ENCODE measurements at regions not wholly inside any gene's neighbourhood (a gene's known extent, or its start where the extent isn't known, plus 50 kb on each side); places are given as distances from the start of the nearest gene placed in this dataset.
"Not testable (repeated sequence)": the region's sequence is repeated elsewhere in the genome, so short reads cannot be mapped to it uniquely, and the experiment has no call there.

DNA sequence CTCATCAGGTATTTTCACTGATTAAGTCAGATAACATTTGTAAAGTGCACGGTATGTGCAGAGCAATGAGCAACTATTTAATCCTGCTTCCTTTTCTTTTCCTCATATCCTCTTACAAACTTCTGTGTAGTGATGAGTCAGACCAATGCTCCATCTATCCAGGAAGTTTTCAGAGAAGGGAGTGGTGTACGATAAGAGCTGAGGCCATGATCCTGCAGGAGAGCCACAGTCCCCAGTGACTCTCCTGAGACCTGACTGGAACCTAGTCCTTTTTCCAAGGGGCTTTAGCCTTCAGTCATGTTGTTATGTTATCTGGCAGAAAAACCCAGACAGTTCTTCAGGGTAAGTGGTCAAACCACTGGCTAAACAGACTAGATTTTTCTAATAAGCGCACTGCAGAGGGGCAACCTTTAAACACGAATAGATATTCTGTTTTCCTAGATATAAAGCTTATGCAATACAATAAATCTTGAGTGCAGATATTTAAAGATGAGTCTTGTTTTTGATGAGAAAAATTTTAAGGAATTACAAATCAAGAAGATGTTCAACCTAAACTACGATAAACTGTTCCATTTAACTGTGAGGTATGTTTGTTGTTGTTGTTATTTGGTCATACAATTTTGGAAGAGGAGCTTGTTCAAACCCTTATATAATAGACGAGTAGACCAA is 110.5 kb upstream of the RAP2B start:
- Mint-ChIP-seq H3K36me3 (no peaks in the 10 kb centered on the region), H3K9me3 (no peaks in the 10 kb centered on the region), H3K27ac (peak overlapping the region in 1 of 6 donors; percentile 40), H3K4me1 (peaks cover 0 to 3% (median 0%) of the 10 kb centered on the region in 3 donors), H3K4me3 (no peak overlapping the region), H3K27me3 (no peaks in the 10 kb centered on the region)
- DNase-seq (no peak), ATAC-seq (ENCODE audit: low read depth in 2 of 2) (no peak)

- H3K27ac Mint-ChIP-seq, result no peak overlapping the region
- peaks cover 0 to 3% (median 0%) of the 10 kb centered on the region in 3 donors for H3K4me1 Mint-ChIP-seq
- H3K4me3 Mint-ChIP-seq, result no peak overlapping the region
- no peak for ATAC-seq (ENCODE audit: low read depth in 2 of 2)
- no peaks in the 10 kb centered on the region for H3K36me3 Mint-ChIP-seq
- DNase-seq, result no peak
- no peaks in the 10 kb centered on the region for H3K27me3 Mint-ChIP-seq
- no peaks in the 10 kb centered on the region for H3K9me3 Mint-ChIP-seq
These were observed 109.9 kb upstream of the RAP2B start for GRCh38 chr3:153052096-153052460.

- Mint-ChIP-seq H3K36me3 (no peaks in the 10 kb centered on the region), H3K27me3 (no peaks in the 10 kb centered on the region), H3K4me3 (no peak overlapping the region), H3K4me1 (peaks cover 0 to 3% (median 0%) of the 10 kb centered on the region in 3 donors), H3K27ac (no peak overlapping the region), H3K9me3 (no peaks in the 10 kb centered on the region)
- ATAC-seq (ENCODE audit: low read depth in 2 of 2), result no peak
- no peak for DNase-seq
These were observed 106.8 kb upstream of the RAP2B start for GRCh38 chr3:153055217-153055616.

GRCh38 chr3:153055779-153056178 is 106.2 kb upstream of the RAP2B start:
- Mint-ChIP-seq H3K27ac (no peak overlapping the region), H3K9me3 (no peaks in the 10 kb centered on the region), H3K27me3 (no peaks in the 10 kb centered on the region), H3K4me3 (no peak overlapping the region), H3K36me3 (no peaks in the 10 kb centered on the region), H3K4me1 (peaks cover 0 to 3% (median 0%) of the 10 kb centered on the region in 3 donors)
- ATAC-seq (ENCODE audit: low read depth in 2 of 2), result no peak
- DNase-seq, result no peak

DNA sequence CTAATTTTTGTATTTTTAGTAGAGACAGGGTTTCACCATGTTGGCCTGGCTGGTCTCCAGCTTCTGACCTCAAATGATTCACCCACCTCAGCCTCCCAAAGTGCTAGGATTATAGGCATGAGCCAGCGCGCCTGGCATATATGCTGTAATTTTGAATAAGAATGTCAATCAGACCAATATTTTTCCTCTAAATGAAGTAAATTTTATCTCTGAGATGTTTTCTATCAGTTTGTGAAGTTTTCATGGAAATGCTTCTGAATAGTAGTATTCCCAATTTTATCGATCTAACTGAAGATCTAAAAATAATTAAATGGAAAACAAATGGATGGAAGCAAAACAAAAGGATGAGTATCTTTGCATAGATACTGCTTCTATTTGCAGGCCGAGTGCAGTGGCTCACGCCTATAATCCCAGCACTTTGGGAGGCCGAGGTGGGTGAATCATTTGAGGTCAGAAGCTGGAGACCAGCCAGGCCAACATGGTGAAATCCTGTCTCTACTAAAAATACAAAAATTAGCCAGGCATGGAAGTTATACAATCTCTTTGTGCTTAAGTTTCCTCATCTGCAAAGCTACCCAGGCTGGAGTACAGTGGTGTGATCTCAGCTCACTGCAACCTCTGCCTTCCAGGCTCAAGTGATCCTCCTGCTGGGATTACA is 103.9 kb upstream of the RAP2B start:
- not testable (repeated sequence) for DNase-seq; H3K4me3 Mint-ChIP-seq; H3K36me3 Mint-ChIP-seq; H3K9me3 Mint-ChIP-seq; H3K27me3 Mint-ChIP-seq; H3K4me1 Mint-ChIP-seq; ATAC-seq (ENCODE audit: low read depth in 2 of 2)
- peak overlapping the region in 1 of 6 donors; percentile 34 for H3K27ac Mint-ChIP-seq

DNA sequence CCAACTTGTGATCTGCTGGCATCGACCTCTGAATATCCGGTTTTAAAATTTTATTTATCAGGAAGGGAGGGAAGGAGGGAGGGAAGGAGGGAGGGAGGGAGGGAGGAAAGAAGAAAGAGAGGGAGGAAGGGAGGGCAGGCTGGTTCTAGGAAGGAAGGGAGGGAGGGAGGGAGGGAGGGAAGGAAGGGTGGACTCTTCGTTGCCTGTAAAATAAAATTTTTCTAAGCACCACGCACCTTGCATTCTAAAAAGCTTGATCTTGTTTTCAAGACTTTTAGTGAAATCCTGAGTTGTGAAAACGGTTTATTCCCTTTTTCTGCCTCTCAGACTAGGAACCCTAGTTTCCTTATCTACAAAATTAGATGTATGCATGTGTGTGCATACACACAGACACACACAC is 101.7 kb upstream of the RAP2B start:
- H3K4me1 Mint-ChIP-seq, result peaks cover 0 to 3% (median 0%) of the 10 kb centered on the region in 3 donors
- no peak overlapping the region for H3K4me3 Mint-ChIP-seq
- H3K36me3 Mint-ChIP-seq, result no peaks in the 10 kb centered on the region
- H3K9me3 Mint-ChIP-seq, result peaks cover 0 to 1% (median 0%) of the 10 kb centered on the region in 7 donors
- no peak overlapping the region for H3K27ac Mint-ChIP-seq
- DNase-seq (no peak), ATAC-seq (ENCODE audit: low read depth in 2 of 2) (no peak)
- no peaks in the 10 kb centered on the region for H3K27me3 Mint-ChIP-seq

- no peak overlapping the region for H3K27ac Mint-ChIP-seq
- H3K4me1 Mint-ChIP-seq, result no peaks in the 10 kb centered on the region
- DNase-seq, result no peak
- H3K4me3 Mint-ChIP-seq, result no peak overlapping the region
- H3K9me3 Mint-ChIP-seq, result peaks cover 0 to 1% (median 0%) of the 10 kb centered on the region in 7 donors
- ATAC-seq (ENCODE audit: low read depth in 2 of 2), result no peak
- peaks cover 0 to 4% (median 3%) of the 10 kb centered on the region in 3 donors for H3K27me3 Mint-ChIP-seq
- H3K36me3 Mint-ChIP-seq, result no peaks in the 10 kb centered on the region
These were observed 100.0 kb upstream of the RAP2B start for GRCh38 chr3:153061938-153062528.

DNA sequence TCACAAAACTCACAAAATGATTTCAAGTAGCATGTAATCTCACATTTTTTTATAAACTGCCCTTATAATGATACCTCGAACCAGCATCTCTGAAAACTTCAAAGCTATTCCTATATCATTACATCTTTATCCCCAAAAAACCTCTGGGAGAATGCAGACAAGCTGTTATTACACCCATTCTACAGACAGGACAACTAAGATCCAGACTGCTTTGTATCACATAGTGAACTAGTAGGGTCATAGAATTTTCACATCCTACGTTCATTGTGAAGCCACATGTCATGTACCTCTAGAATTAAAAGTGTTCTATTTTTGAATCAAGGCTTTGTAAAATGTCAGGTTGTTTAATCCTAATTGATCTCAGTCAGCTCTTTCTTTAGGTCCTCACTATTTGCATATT is 98.7 kb upstream of the RAP2B start:
- Mint-ChIP-seq H3K9me3 (peaks cover 0 to 1% (median 0%) of the 10 kb centered on the region in 7 donors), H3K4me3 (no peak overlapping the region), H3K36me3 (no peaks in the 10 kb centered on the region), H3K4me1 (no peaks in the 10 kb centered on the region), H3K27me3 (peaks cover 0 to 8% (median 7%) of the 10 kb centered on the region in 3 donors), H3K27ac (peak overlapping the region in 1 of 6 donors; percentile 55)
- no peak for DNase-seq
- no peak for ATAC-seq (ENCODE audit: low read depth in 2 of 2)

DNA sequence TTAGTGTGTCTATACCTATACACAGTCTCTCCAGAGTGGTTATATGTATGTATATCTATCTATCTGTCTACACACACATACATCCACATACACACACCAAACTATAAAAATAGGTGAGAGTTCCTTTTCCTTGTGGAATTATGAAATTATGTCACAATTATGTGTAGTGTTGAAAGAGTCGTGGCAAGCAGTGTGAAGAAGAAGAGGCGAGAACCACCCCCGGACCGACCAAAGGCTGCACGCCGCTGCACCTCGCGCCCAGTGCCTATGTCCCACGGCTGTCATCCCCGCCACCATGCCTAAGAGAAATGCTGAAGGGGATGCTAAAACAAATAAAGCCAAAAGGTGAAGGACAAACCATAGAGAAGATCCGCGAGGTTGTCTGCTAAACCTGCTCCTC is 95.0 kb upstream of the RAP2B start:
- ATAC-seq (ENCODE audit: low read depth in 2 of 2), result no peak
- no peak for DNase-seq
- H3K4me3 Mint-ChIP-seq, result peak overlapping the region in 1 of 8 donors; percentile 43
- peaks cover 0 to 8% (median 7%) of the 10 kb centered on the region in 3 donors for H3K27me3 Mint-ChIP-seq
- H3K27ac Mint-ChIP-seq, result no peak overlapping the region
- no peaks in the 10 kb centered on the region for H3K36me3 Mint-ChIP-seq
- no peaks in the 10 kb centered on the region for H3K4me1 Mint-ChIP-seq
- H3K9me3 Mint-ChIP-seq, result peaks cover 0 to 1% (median 0%) of the 10 kb centered on the region in 7 donors

DNA sequence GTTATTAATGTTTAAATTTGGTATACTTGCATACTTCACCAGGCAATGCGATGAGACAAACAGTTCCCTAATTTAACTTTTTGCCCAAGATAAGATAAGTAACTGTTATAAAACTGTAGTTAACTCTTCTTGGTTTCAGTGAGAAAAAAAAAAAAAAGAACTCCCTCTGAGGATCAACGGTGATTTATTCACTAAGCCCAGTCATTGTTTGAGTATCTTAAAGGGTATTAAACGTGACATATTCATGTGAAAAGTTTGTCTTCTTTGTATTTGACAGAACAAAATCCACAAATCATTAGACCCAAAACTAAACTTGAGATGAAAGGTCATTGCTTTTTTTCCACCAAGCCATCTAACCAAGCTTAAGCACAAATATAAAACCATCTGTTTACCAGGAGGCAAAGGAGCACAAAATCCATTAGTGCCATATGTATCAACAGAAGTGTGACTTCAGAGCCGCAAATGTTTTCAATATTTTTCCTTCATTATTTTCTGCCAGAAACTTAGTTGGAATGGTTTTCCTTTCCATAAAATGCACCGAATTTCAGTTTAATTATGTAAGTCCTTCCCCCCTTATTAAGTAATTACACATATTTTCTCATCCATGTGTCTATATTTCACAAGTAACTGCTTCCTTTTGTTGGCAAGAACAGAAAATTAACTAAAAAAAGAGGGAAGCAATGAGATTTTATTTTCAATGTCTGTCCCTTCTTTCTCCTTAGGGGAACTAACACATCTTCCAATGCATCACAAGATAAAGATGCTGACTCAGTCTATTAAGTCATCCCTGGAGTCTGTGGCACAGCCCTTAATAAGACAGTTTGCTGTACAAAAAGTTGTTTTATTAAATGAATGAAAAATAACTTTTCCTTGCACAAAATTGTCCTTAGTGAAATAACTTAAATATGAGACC is 92.2 kb upstream of the RAP2B start:
- Mint-ChIP-seq H3K36me3 (no peaks in the 10 kb centered on the region), H3K27me3 (peaks cover 0 to 8% (median 7%) of the 10 kb centered on the region in 3 donors), H3K4me1 (no peaks in the 10 kb centered on the region), H3K9me3 (no peaks in the 10 kb centered on the region), H3K27ac (no peak overlapping the region), H3K4me3 (no peak overlapping the region)
- ATAC-seq (ENCODE audit: low read depth in 2 of 2) (no peak), DNase-seq (no peak)

DNA sequence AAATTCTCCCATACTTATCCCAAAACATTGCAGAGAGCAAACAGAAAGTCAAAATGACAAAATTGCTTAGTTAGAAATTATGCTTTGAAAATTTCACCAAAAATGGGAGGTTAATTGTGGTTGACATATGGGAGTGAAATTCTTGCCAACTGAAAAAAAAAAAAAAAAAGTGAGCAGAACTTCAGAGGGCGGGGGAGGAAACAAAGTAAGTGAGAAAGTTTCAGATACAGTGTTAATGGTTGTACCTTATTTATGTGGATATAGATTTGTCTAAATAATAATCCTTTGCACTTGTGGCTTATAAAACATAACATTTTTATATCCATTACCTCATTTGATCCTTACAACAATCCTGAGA is 91.5 kb upstream of the RAP2B start:
- H3K27ac Mint-ChIP-seq, result no peak overlapping the region
- no peaks in the 10 kb centered on the region for H3K4me1 Mint-ChIP-seq
- no peaks in the 10 kb centered on the region for H3K9me3 Mint-ChIP-seq
- DNase-seq (no peak), ATAC-seq (ENCODE audit: low read depth in 2 of 2) (no peak)
- H3K27me3 Mint-ChIP-seq, result peaks cover 4 to 8% (median 7%) of the 10 kb centered on the region in 3 donors
- H3K4me3 Mint-ChIP-seq, result no peak overlapping the region
- H3K36me3 Mint-ChIP-seq, result no peaks in the 10 kb centered on the region

DNA sequence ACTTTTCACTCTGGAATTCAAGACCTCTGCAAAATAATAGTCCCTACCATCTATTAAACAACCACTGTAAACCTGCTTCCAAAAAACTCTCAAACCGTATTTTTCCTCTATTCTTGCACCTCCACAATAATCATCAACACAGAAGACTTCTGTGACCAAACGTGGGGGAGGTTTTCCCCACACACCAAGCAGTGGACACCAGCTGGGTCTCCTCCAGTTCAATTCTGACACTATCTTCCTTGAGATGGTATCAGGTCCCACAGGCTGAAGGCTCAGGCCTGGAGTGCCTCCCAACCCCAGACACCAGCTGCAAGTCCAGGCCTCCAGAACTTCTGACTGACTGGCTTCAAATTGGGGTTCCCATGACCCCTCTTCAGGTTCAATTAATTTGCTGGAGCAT is 89.6 kb upstream of the RAP2B start:
- H3K36me3 Mint-ChIP-seq, result no peaks in the 10 kb centered on the region
- DNase-seq (no peak), ATAC-seq (ENCODE audit: low read depth in 2 of 2) (no peak)
- H3K27me3 Mint-ChIP-seq, result peaks cover under 1 to 4% (median under 1%) of the 10 kb centered on the region in 3 donors
- no peaks in the 10 kb centered on the region for H3K4me1 Mint-ChIP-seq
- no peaks in the 10 kb centered on the region for H3K9me3 Mint-ChIP-seq
- H3K4me3 Mint-ChIP-seq, result no peak overlapping the region
- no peak overlapping the region for H3K27ac Mint-ChIP-seq

DNA sequence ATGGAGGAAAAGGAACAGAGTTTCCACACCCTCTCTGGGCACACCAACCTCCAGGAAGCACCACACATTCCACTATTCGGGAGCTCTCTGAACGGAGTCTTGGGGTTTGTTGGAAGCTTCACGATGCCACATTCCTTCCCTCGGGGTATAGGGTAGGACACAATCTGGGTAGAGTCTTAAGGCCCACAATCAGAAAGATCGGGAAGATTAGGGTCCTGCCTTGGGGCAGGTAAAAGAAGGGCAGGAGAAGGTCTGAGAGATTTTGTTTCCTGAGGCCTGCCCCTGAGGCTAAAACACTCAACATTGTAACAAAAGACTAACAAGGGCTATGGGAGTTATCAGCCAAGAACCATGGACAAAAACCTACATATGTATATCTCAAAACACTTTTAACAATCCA is 89.2 kb upstream of the RAP2B start:
- peaks cover 0 to 1% (median 0%) of the 10 kb centered on the region in 7 donors for H3K9me3 Mint-ChIP-seq
- H3K4me3 Mint-ChIP-seq, result no peak overlapping the region
- peaks cover 0 to 4% (median 0%) of the 10 kb centered on the region in 3 donors for H3K27me3 Mint-ChIP-seq
- no peak overlapping the region for H3K27ac Mint-ChIP-seq
- DNase-seq (no peak), ATAC-seq (ENCODE audit: low read depth in 2 of 2) (no peak)
- no peaks in the 10 kb centered on the region for H3K36me3 Mint-ChIP-seq
- no peaks in the 10 kb centered on the region for H3K4me1 Mint-ChIP-seq

Measured in naive B cell (primary cell).